Stimulated activated CD8-positive, alpha-beta memory T cell treated with anti-CD3 and anti-CD28 coated beads, Interleukin-12 subunit alpha, Interleukin-12 subunit beta, amount 100 ng/mL, for 1 hour (primary cell): ENCODE measurements at regions not wholly inside any gene's neighbourhood (a gene's known extent, or its start where the extent isn't known, plus 50 kb on each side); places are given as distances from the start of the nearest gene placed in this dataset.
"Not testable (repeated sequence)": the region's sequence is repeated elsewhere in the genome, so short reads cannot be mapped to it uniquely, and the experiment has no call there.

Experiments used
- DNase-seq: peaks from one replicate; pipeline ENCODE4 v3.0.0-alpha.2; 2020; ENCODE audit warnings: low read depth

- DNase-seq, result no peak
Measured at GRCh38 chr6:9172096-9172495, 736.8 kb upstream of the SLC35B3 start.

GRCh38 chr6:9168669-9169068, 733.3 kb upstream of the SLC35B3 start:
- DNase-seq, result no peak

- DNase-seq, result no peak
Measured at GRCh38 chr6:9161731-9162130, 726.4 kb upstream of the SLC35B3 start.

- DNase-seq, result no peak
Measured at GRCh38 chr6:9159051-9159450, 723.7 kb upstream of the SLC35B3 start.

GRCh38 chr6:9155836-9156235, 720.5 kb upstream of the SLC35B3 start:
- no peak for DNase-seq

GRCh38 chr6:9143140-9143539, 707.8 kb upstream of the SLC35B3 start:
- no peak for DNase-seq

GRCh38 chr6:9140951-9141460, 705.7 kb upstream of the SLC35B3 start:
- DNase-seq, result no peak

GRCh38 chr6:9140172-9140571, 704.8 kb upstream of the SLC35B3 start:
- DNase-seq, result no peak

- DNase-seq, result no peak
Measured at GRCh38 chr6:9139746-9140145, 704.4 kb upstream of the SLC35B3 start.

- no peak for DNase-seq
Measured at GRCh38 chr6:9138936-9139335, 703.6 kb upstream of the SLC35B3 start.

- DNase-seq, result no peak
Measured at GRCh38 chr6:9136141-9136822, 700.9 kb upstream of the SLC35B3 start.

GRCh38 chr6:9131616-9132015, 696.3 kb upstream of the SLC35B3 start:
- no peak for DNase-seq

GRCh38 chr6:9131201-9131600, 695.9 kb upstream of the SLC35B3 start:
- no peak for DNase-seq

GRCh38 chr6:9128970-9129369, 693.6 kb upstream of the SLC35B3 start:
- no peak for DNase-seq

GRCh38 chr6:9126878-9127560, 691.7 kb upstream of the SLC35B3 start:
- DNase-seq, result no peak

GRCh38 chr6:9126034-9126433, 690.7 kb upstream of the SLC35B3 start:
- not testable (repeated sequence) for DNase-seq

GRCh38 chr6:9121549-9121948, 686.2 kb upstream of the SLC35B3 start:
- no peak for DNase-seq

GRCh38 chr6:9116026-9116425, 680.7 kb upstream of the SLC35B3 start:
- DNase-seq, result no peak

- DNase-seq, result no peak
Measured at GRCh38 chr6:9112544-9112943, 677.2 kb upstream of the SLC35B3 start.

GRCh38 chr6:9103876-9104521, 668.7 kb upstream of the SLC35B3 start:
- DNase-seq, result no peak

- no peak for DNase-seq
Measured at GRCh38 chr6:9101920-9102319, 666.6 kb upstream of the SLC35B3 start.

- no peak for DNase-seq
Measured at GRCh38 chr6:9100869-9101580, 665.7 kb upstream of the SLC35B3 start.

GRCh38 chr6:9095729-9096128, 660.4 kb upstream of the SLC35B3 start:
- DNase-seq, result no peak
